GM19351 (cell line): ENCODE measurements at regions not wholly inside any gene's neighbourhood (a gene's known extent, or its start where the extent isn't known, plus 50 kb on each side); places are given as distances from the start of the nearest gene placed in this dataset.

Experiments used
- ATAC-seq: cut with Tn5 transposase; IDR thresholded peaks from one replicate; pipeline ENCODE4 v1.9.1; 2021; ENCODE audit warnings: mild to moderate bottlenecking, moderate library complexity; ENCODE audit not compliant: unreplicated experiment

- no peak for ATAC-seq
These were observed 59.6 kb upstream of the CENPW start for GRCh38 chr6:126280287-126280686.

- no peak for ATAC-seq
These were observed 54.0 kb upstream of the CENPW start for GRCh38 chr6:126285871-126286365.
